SK-N-SH (cell line): ENCODE measurements at regions not wholly inside any gene's neighbourhood (a gene's known extent, or its start where the extent isn't known, plus 50 kb on each side); places are given as distances from the start of the nearest gene placed in this dataset.

Source experiments
- CTCF ChIP-seq: fragments of 200-600 bp; sonication (generic); IDR thresholded peaks from 2 replicates; pipeline ENCODE4 v1.6.1; 2017; ENCODE audit warnings: antibody characterized with exemption, mild to moderate bottlenecking, moderate library complexity
- EZH2phosphoT487 ChIP-seq: fragments of 200-600 bp; sonication (generic); IDR thresholded peaks from 2 replicates; pipeline ENCODE4 v1.6.1; 2017; ENCODE audit warnings: low read depth, mixed run types, mild to moderate bottlenecking, antibody characterized with exemption, moderate library complexity, borderline replicate concordance
- GABPA ChIP-seq: IDR thresholded peaks from 2 replicates; pipeline ENCODE4 v1.4.0; 2012; ENCODE audit warnings: low read depth, mild to moderate bottlenecking
- IRF3 ChIP-seq: fragments of 150-350 bp; IDR thresholded peaks from 2 replicates; pipeline ENCODE4 v1.6.1; 2016; ENCODE audit warnings: mild to moderate bottlenecking, low read depth, low read length
- JUND ChIP-seq: IDR thresholded peaks from 2 replicates; pipeline ENCODE4 v1.4.0; 2012
- MAX ChIP-seq: IDR thresholded peaks from 2 replicates; pipeline ENCODE4 v1.4.0; 2012; ENCODE audit warnings: low read depth
- MEF2A ChIP-seq: IDR thresholded peaks from 2 replicates; pipeline ENCODE4 v1.4.0; 2012; ENCODE audit warnings: low read depth, borderline replicate concordance
- POLR2AphosphoS5 ChIP-seq: IDR thresholded peaks from 2 replicates; pipeline ENCODE4 v1.6.1; 2012; ENCODE audit warnings: low read depth, low read length
- REST ChIP-seq: IDR thresholded peaks from 2 replicates; pipeline ENCODE4 v1.6.1; 2012; ENCODE audit warnings: mild to moderate bottlenecking, low read depth, low read length, moderate library complexity
- RFX5 ChIP-seq: IDR thresholded peaks from 2 replicates; pipeline ENCODE4 v1.6.1; 2012; ENCODE audit warnings: mild to moderate bottlenecking, improper control_type of control experiment, low read length
- TCF12 ChIP-seq: IDR thresholded peaks from 2 replicates; pipeline ENCODE4 v1.4.0; 2012
- USF1 ChIP-seq: IDR thresholded peaks from 2 replicates; pipeline ENCODE4 v1.4.0; 2012; ENCODE audit warnings: low read depth, borderline replicate concordance
- USF2 ChIP-seq: fragments of 150-350 bp; IDR thresholded peaks from 2 replicates; pipeline ENCODE4 v1.6.1; 2017; ENCODE audit warnings: antibody characterized with exemption, low read length, low read depth, borderline replicate concordance
- YY1 ChIP-seq: IDR thresholded peaks from 2 replicates; pipeline ENCODE4 v1.4.0; 2012; ENCODE audit warnings: low read depth, mild to moderate bottlenecking

- no peak for TF ChIP-seq CTCF
- no peak for TF ChIP-seq MAX
- no peak for TF ChIP-seq YY1
- no peak for TF ChIP-seq JUND
- TF ChIP-seq REST, result no peak
- no peak for TF ChIP-seq EZH2phosphoT487
- no peak for TF ChIP-seq POLR2AphosphoS5
- TF ChIP-seq GABPA, result no peak
- TF ChIP-seq RFX5, result no peak
- TF ChIP-seq TCF12, result no peak
- TF ChIP-seq IRF3, result no peak
- TF ChIP-seq USF2, result no peak
- TF ChIP-seq MEF2A, result no peak
- TF ChIP-seq USF1, result no peak
Measured at GRCh38 chr21:38610623-38611251, 112.5 kb upstream of the ERG start.
